SK-N-MC (cell line): ENCODE measurements at regions not wholly inside any gene's neighbourhood (a gene's known extent, or its start where the extent isn't known, plus 50 kb on each side); places are given as distances from the start of the nearest gene placed in this dataset.

Experiments
- EZH2 ChIP-seq: fragments of 200-600 bp; sonication (generic); IDR thresholded peaks from one replicate; pipeline ENCODE4 v1.6.1; 2017; ENCODE audit warnings: antibody characterized with exemption
- POLR2AphosphoS5 ChIP-seq: IDR thresholded peaks from 2 replicates; pipeline ENCODE4 v1.6.1; 2012; ENCODE audit warnings: mild to moderate bottlenecking, low read depth, low read length, borderline replicate concordance

- TF ChIP-seq POLR2AphosphoS5 (no peak), EZH2 (no peak)
Measured at GRCh38 chr2:235384624-235385023, 109.2 kb upstream of the AGAP1 start.
